K562 (cell line): ENCODE measurements at regions not wholly inside any gene's neighbourhood (a gene's known extent, or its start where the extent isn't known, plus 50 kb on each side); places are given as distances from the start of the nearest gene placed in this dataset.

Experiments
- AFF4 ChIP-seq: sonication (generic); formaldehyde crosslinking; IDR thresholded peaks from 2 replicates; pipeline ENCODE4 v1.8.0; 2023; ENCODE audit warnings: mild to moderate bottlenecking, missing genetic modification reagents
- CTCF ChIP-seq, 3 experiments: IDR thresholded peaks in 2 of 3; conservative IDR thresholded peaks in 1 of 3; 2 replicates each; pipeline ENCODE4 v1.5.1; 2011 to 2012; ENCODE audit warnings: low read length in 3 of 3, mild to moderate bottlenecking in 3 of 3, control low read depth in 2 of 3, improper control_type of control experiment in 1 of 3, inconsistent platforms in 1 of 3, low read depth in 1 of 3, mixed read lengths in 1 of 3, moderate library complexity in 1 of 3; ENCODE audit not compliant: insufficient read depth in 2 of 3
- EP300 ChIP-seq: IDR thresholded peaks from 2 replicates; pipeline ENCODE4 v1.6.1; 2012; ENCODE audit warnings: low read length, improper control_type of control experiment
- EZH2 ChIP-seq: IDR thresholded peaks from 2 replicates; pipeline ENCODE4 v1.6.1; 2012; ENCODE audit warnings: low read depth, mild to moderate bottlenecking, inconsistent platforms, low read length, borderline replicate concordance
- NCOR1 ChIP-seq: fragments of 450-650 bp; IDR thresholded peaks from 2 replicates; pipeline ENCODE4 v1.6.1; 2016; ENCODE audit warnings: mild to moderate bottlenecking, moderate library complexity
- SIN3A ChIP-seq, 2 experiments: fragments of 150-350 bp in 1 of 2; IDR thresholded peaks; 2 replicates each; pipeline ENCODE4 v1.6.1; 2011 to 2016; ENCODE audit warnings: borderline replicate concordance in 2 of 2, low read depth in 2 of 2, low read length in 2 of 2, mild to moderate bottlenecking in 2 of 2, moderate library complexity in 2 of 2; ENCODE audit not compliant: control insufficient read depth in 1 of 2
- SIN3B ChIP-seq: fragments of 450-650 bp; IDR thresholded peaks from 2 replicates; pipeline ENCODE4 v1.6.1; 2017; ENCODE audit warnings: low read depth, mild to moderate bottlenecking, moderate library complexity
- SP1 ChIP-seq: sonication (generic); formaldehyde crosslinking; IDR thresholded peaks from 2 replicates; pipeline ENCODE4 v1.8.1; 2022; ENCODE audit warnings: mild to moderate bottlenecking, missing genetic modification reagents
- ZNF589 ChIP-seq: fragments of 200-800 bp; sonication (Bioruptor generic); IDR thresholded peaks from 2 replicates; pipeline ENCODE4 v1.6.1; 2016; ENCODE audit warnings: low read depth, missing genetic modification characterization, missing compliant biosample characterization

- no peak for TF ChIP-seq NCOR1
- TF ChIP-seq EZH2: no peak
- TF ChIP-seq CTCF (IDR thresholded peaks at IDR 0.05 in 2 of 3, conservative IDR thresholded peaks at IDR 0.05 in 1 of 3; ENCODE audit: insufficient read depth in 2 of 3, low read depth in 1 of 3, low read length in 3 of 3): no peak
- no peak for TF ChIP-seq SIN3B
- TF ChIP-seq SP1 (CRISPR knock-in tag): no peak
- TF ChIP-seq ZNF589: no peak
- TF ChIP-seq EP300: no peak
- TF ChIP-seq AFF4 (CRISPR knock-in tag): no peak
- TF ChIP-seq SIN3A (IDR thresholded peaks at IDR 0.05; ENCODE audit: borderline replicate concordance in 2 of 2, control insufficient read depth in 1 of 2, low read depth in 2 of 2, low read length in 2 of 2): no peak
These were observed 143.4 kb upstream of the CHST15 start for GRCh38 chr10:124236816-124237215.
